ENCODE measurements at regions not wholly inside any gene's neighbourhood (a gene's known extent, or its start where the extent isn't known, plus 50 kb on each side); places are given as distances from the start of the nearest gene placed in this dataset.

- TF ChIP-seq, protein P1, sequence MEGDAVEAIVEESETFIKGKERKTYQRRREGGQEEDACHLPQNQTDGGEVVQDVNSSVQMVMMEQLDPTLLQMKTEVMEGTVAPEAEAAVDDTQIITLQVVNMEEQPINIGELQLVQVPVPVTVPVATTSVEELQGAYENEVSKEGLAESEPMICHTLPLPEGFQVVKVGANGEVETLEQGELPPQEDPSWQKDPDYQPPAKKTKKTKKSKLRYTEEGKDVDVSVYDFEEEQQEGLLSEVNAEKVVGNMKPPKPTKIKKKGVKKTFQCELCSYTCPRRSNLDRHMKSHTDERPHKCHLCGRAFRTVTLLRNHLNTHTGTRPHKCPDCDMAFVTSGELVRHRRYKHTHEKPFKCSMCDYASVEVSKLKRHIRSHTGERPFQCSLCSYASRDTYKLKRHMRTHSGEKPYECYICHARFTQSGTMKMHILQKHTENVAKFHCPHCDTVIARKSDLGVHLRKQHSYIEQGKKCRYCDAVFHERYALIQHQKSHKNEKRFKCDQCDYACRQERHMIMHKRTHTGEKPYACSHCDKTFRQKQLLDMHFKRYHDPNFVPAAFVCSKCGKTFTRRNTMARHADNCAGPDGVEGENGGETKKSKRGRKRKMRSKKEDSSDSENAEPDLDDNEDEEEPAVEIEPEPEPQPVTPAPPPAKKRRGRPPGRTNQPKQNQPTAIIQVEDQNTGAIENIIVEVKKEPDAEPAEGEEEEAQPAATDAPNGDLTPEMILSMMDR (IDR thresholded peaks at IDR 0.05; ENCODE audit: low read depth, low read length): no peak
- no peak for TF ChIP-seq EZH2phosphoT487 (IDR thresholded peaks at IDR 0.05; ENCODE audit: low read depth)
Observed at GRCh38 chr16:87186446-87186845, 130.7 kb downstream of the C16orf95 start.
